ENCODE measurements at regions not wholly inside any gene's neighbourhood (a gene's known extent, or its start where the extent isn't known, plus 50 kb on each side); places are given as distances from the start of the nearest gene placed in this dataset.

DNA sequence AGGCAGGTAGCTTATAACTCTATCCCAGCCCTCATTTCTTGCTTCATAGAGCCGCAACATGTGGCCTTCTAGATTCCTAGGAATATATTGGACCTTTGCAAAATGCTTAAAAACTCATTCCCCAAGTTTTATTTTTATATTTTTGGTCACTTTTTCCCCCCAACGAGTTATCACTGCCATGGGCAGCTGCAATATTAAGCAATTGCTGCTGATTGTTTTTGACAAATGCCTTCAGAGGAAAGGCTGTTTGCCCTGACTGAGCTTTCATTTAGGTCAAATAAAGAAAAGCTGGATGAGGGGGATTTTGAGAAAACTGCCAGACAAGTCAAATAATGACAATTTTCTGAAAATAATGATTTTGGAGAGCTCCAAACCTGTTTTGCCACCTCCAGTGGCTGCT lies 976.9 kb upstream of the MBL2 start:
- no peak for DNase-seq (ENCODE audit: low spot score in 2 of 2)
- no peak for FAIRE-seq

DNA sequence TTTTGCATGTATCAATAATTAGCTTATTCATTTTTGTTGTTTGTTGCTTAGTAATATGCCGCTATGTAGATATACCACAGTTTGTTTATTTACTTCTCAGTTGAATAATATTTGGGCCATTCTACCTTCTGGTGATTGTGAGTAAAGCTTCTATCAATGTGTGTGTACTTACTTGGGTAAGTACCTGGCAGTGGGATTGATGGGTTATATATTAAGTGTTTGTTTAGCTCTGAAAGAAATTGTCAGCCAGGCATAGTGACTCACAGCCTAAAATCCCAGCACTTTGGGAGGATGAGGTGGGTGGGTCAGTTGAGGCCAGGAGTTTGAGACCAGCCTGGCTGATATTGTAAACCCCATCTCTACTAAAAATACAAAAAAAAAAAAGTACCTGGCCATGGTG lies 975.7 kb upstream of the MBL2 start:
- DNase-seq (ENCODE audit: low spot score in 2 of 2) (no peak), FAIRE-seq (no peak)

DNA sequence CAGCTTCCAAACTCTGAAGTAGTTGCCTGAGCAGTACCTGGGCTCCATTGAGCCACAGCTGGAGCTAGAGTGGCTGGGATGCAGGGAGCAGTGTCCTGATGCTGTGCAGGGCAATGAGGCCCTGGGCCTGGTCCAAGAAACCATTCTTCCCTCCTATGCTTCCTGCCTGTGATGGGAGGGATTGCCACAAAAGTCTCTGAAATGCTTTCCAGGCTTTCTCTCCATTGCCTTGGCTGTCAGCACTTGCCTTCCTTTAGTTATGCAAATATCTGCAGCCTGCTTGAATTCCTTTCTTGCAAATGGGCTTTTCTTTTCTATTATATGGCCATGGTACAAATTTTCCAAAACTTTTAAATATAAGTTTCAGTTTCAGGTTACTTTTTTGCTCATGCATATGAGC lies 972.2 kb upstream of the MBL2 start:
- FAIRE-seq = no peak

DNA sequence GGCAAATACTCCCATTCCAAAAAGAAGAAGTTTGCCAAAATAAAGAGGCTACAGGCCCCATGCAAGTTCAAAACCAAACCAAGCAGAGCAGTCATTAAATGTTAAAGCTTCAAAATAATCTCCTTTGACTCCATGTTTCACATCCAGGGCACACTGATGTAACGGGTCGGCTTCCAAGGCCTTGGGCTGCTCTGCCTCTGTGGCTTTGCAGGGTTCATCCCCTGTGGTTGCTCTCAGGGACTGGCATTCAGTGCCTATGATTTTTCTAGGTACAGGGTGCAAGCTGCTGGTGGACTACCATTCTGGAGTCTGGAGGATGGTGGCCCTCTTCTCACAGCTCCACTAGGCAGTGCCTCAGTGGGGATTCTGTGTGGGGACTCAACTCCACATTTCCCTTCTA lies 971.6 kb upstream of the MBL2 start:
- no peak for FAIRE-seq

More for the DNA sequence above, 972.2 kb upstream of the MBL2 start:
- DNase-seq (ENCODE audit: low spot score in 2 of 2) = no peak

DNA sequence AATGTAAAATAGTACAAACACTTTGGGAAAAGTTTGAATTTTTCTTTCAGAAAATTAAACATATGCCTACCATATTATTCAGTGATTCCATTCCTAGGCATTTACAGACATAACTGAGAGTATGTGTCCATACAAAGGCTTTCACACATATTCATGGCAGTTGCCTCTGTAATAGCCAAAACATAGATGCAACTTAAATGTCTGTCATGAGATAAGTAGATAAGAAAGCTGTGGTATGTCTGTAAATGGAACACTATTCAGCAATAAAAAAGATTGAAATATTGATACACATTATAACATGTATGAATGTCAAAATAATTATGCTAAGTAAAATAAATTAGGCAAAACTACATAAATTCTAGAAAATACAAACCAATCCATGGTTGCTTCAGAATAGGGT lies 964.5 kb upstream of the MBL2 start:
- FAIRE-seq (no peak), DNase-seq (ENCODE audit: low spot score in 2 of 2) (no peak)

More for the DNA sequence above, 971.6 kb upstream of the MBL2 start:
- DNase-seq (ENCODE audit: low spot score in 2 of 2) = no peak

DNA sequence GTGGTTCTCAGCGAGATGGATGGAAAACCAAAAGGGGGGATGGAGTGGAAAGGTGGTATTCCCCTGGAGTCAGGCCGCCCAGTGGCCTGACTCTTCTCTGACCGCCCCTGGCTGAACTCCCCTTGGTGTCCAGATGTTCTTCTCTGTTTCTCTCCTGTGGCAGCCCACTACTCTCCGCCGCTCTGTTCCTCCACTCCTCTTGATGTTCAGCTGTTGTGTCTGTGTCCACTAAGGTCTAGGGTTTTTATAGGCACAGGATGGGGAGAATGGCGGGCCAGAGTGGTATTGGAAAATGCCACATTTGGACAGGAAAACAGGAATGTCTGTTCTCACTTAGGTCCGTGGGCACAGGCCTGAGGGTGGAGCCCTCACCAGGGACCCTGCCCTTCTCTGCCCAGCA lies 954.3 kb upstream of the MBL2 start:
- DNase-seq (ENCODE audit: low spot score in 2 of 2) (no peak), FAIRE-seq (no peak)

DNA sequence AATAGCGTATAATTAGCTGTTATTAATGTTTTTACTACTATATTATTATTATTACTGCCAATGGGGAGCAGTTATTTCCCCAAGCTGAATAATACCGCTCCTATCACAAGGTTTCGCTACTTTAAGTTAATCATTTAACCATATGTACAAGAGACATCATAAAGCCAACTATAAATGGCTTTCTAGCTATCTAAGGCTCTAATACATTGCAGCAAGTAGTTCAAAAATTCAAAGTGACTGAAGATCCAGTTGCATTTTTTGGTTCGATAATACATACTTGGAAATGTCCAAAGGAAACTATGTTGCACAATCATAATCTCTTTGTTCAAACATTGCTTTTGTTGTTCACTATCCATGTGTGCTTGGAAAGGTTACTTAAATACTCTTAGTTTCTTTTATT lies 952.0 kb upstream of the MBL2 start:
- no peak for FAIRE-seq
- no peak for DNase-seq (ENCODE audit: low spot score in 2 of 2)

DNA sequence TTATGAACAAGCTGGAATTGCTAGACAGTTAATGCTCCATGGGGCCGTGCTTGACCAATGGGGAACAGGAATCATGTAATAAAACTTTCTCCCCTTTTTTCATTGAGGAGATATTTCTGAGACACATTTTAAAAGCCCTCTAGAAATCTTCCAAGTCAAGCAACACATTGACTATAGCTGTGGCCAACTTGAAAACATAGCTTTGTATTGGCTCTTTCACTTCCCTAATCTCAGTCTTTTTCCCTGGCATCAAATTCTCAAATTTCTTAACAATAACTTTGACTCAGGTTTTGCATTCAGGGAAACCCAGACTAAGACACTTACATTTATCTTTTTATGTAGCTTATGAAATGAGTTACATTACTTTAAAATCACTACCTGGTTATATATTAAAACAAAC lies 947.1 kb upstream of the MBL2 start:
- FAIRE-seq (no peak), DNase-seq (ENCODE audit: low spot score in 2 of 2) (no peak)

DNA sequence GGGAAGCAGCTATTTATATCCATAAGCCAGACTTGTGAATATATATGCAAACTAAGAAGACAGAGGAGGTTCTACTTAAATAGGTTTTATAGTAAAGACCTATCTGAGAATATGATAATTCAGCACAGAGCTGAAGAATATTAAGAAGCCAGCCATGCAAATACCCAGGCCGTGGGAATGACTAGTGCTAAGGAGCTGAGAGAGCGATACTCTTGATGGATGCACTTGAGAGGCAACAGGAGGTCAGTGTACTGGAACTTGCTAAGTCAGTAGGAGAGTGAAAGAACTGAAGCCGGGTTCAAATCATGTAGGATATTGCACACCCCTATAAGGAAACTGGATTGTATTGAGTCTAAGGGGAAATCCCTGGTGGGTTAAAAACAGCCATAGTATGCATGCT lies 943.6 kb upstream of the MBL2 start:
- no peak for FAIRE-seq
- no peak for DNase-seq (ENCODE audit: low spot score in 2 of 2)

DNA sequence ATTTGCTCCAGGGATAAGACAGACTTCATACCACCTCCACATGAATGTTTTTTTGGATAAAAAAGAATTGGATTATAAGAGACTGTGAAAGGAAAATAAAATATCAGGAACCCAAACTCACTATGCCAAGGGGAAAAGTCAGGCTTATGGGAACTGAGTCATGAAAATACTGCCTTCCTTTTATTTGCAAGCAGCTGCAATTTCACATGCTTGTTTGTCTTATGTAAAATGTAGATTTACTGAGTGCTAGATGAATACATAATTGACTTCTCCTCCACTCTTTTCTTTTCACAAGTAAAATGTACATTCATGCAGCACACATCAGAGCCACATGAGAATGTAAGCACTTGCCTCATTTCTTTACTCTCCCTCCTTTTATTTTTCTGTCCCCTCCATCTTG lies 940.8 kb upstream of the MBL2 start:
- no peak for DNase-seq (ENCODE audit: low spot score in 2 of 2)
- FAIRE-seq = no peak

DNA sequence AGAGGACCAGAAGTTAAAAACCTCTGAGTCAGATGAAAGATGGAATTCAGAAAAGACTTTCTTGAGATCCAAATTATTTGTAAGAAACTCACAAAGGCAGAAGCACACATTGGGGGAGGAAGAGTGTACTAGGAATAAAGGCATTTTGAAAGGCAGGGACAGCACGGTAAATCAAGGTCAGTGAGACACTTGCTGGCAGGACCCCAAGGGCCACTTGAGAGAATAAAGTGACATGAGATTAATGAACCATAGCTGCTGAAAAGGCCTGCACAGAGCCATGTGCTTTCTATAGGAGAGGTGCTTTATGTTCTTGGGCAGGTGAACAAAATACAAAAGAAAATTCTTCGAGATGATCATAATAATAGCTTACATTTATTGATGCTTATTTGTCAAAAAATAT lies 929.9 kb upstream of the MBL2 start:
- no peak for DNase-seq (ENCODE audit: low spot score in 2 of 2)
- FAIRE-seq = no peak

DNA sequence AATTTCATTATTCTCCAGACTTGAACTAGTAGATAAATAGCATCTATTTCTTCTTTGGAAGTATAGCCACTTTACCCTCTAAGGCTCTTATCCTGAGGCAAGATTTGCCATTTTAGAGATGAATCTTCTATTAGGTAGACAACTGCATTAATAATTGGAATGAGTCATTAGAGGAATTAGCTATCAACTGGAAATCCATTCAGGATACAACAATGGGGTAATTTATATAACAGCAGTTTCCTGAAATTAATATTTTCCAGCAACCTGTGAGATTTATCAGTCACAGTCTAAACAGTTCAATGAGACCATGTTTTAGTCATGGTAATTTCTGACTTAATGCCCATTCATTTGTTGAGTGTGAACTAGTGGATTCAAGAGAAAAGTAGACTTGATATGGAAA lies 928.6 kb upstream of the MBL2 start:
- no peak for DNase-seq (ENCODE audit: low spot score in 2 of 2)
- no peak for FAIRE-seq

DNA sequence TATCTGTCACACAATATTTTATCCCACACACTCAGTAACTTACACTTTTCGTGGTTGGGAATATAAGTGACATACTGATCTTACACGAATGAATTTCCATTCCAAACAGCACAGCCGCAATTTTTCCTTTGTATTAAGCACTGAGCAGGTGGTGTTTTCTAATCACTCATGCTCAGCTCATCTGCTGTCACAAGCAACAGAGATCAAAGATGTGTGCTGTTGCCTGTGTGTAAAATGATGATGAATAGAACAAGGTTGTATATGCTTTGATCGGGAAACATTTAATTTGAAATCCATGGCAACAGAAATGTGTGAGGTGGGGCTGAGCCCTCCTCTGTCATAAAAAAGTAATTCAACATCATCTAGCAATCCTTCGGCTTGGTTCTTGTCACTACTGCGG lies 927.7 kb upstream of the MBL2 start:
- DNase-seq (ENCODE audit: low spot score in 2 of 2) (no peak), FAIRE-seq (no peak)

DNA sequence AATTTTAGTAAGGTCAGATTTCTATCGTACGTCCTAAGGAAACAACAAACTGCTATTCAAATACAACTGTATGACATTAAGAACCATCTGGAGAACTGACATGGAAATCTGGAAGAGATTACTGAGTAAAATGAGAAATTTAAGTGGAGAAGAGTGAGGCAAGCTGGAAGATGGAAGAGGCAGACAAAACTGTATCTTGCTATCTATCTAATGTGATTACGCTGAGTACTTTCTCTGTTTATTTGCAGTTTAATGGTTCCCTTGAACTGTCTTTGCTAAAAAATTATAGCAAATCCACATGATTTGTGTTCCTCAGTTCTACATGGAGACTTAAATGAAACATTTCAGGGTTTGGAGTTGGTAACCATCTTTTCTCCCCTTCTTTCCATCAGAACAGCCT lies 927.1 kb upstream of the MBL2 start:
- no peak for DNase-seq (ENCODE audit: low spot score in 2 of 2)

DNA sequence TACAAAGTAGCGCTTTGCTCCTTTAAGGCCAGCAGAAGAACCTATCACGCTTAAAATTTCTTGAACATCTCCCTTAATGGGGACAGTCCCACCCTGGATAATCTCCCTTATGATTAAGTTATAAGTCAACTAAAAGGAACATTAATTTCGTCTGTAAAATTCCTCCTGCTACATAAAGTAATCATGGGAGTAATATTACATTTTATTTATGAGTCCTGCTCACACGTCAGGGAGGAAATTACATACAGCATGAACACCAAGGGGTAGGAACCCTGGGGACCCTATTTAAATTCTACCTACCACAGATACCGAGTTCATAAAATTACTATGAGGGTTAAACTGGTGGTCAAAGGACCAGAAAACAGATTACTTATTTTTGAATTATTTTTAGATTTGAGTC lies 926.6 kb upstream of the MBL2 start:
- FAIRE-seq (no peak), DNase-seq (ENCODE audit: low spot score in 2 of 2) (no peak)

More for the DNA sequence above, 927.1 kb upstream of the MBL2 start:
- FAIRE-seq = no peak

DNA sequence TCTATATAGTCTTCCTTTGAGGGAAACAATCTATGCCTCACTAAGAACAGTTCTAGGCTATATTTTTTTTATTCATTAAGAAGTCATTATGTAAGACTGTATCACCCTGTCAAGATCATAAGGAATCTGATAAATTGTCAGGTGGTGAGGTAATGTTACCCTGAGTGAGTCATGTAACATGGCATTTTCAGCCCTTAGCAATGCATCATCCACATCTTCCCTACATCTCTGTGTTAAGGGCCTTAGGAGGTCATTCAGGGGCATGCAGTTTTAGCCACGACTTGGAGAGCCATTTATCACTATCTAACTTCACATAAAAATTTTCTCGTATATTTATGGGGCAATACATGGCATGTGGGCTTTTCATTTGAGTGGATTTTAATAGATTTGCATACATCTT lies 924.5 kb upstream of the MBL2 start:
- no peak for DNase-seq (ENCODE audit: low spot score in 2 of 2)
- FAIRE-seq = no peak

DNA sequence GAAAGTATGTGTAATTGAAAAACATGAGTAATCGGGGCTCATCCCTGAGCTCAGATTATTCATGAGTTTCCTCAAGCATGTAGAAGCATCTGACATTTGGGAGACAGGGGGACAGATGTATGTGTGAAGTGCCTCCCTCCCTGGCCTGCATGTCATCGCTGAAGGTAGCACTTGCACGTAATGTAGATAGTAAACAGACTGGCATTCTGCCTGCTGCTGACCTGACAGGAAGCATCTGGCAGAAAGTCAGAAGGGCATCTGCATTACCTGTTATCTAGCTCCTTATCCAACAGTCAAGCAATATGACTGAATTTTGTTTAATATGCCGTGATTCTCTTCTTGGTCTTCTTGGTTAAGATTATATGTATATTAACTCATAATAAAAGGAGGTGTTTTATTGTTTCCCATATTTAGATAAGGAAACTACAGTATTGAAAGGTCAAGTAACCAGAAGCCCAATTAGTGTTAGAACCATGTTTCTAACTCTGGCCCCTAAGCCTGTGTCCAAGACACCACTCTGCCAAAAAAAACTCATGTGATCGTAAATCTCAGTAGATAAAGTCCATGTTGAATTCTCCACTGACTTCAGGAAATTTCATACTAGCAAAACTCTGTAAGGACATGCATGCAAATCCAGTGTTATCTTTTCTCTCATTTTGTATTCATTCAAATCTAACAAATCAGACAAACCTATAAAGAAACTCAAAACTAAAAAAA lies 918.1 kb upstream of the MBL2 start:
- no peak for FAIRE-seq
- no peak for DNase-seq (ENCODE audit: low spot score in 2 of 2)

DNA sequence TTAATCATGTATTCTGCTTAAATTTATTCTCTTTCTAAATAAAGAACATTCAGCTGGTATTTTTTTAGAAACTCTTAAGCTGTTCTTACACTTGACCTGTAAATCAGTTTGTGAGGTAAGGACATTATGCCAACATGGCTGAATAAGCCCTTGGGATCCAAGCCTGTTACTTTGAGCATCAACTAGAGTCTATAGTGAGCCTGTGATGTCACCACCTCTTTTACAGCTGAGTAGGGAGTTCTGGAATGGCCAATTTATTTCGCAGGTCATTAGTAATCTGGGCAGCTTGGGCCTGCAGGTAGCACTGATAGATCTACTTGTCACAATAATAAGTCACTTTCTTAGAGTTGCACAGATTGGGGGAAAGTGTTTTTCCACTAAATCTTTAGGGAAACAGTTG lies 915.2 kb upstream of the MBL2 start:
- FAIRE-seq = no peak

DNA sequence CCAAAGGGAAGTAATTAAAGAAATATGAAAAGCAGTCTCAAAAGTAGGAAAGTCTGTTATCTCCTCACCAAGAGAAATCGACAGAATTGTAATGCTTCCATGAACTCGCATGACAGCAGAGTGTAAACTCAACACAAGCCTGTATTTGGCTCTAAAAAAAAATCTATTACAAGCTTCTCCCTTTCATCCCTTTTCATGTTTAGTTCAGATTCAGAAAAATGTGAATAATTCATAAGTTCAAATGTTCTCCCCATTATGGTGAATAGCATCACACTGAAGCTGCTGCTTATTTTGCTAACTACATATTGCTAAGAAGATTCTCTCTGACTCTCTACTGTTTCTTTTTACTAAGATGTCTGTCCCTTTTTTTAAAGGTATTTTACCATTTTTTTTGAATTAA lies 910.3 kb upstream of the MBL2 start:
- no peak for DNase-seq (ENCODE audit: low spot score in 2 of 2)
- no peak for FAIRE-seq

More for the DNA sequence above, 915.2 kb upstream of the MBL2 start:
- DNase-seq (ENCODE audit: low spot score in 2 of 2) = no peak

DNA sequence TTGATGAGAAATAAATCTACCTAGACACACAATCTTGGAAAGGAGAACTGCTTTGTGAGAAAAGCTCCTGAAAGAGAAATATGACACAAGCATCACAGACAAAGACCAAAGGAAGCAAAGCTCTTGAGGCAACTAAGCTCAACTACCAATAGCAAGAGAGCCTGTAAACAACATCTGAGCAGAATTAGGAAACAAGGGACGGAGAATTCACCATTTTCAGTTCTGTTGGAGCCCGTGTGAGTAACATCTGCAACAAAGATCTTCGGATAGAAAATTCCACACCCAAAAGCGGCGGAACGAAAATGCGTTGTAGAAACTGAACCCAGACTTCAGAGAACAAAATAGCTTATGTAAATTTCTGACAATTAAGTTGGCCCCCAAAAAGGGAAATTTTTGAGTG lies 909.9 kb upstream of the MBL2 start:
- DNase-seq (ENCODE audit: low spot score in 2 of 2) (no peak), FAIRE-seq (no peak)

DNA sequence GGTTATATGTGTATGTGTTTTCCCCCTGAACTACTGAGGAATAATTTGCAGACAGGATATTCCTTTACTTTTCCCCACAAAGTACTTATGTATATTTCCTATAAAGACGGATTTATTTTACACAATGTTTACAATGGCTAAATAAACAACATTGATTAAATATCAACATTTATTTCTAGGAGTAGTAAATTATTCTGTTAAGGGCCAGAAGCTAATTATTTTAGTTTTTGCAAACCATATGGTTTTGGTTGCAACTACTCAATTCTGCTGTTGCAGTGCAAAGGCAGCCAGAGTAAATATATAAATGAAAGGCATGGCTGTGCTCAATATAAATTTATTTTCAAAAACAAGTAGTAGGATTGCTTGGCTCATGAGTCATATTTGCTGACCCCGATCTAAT lies 907.1 kb upstream of the MBL2 start:
- no peak for FAIRE-seq
- DNase-seq (ENCODE audit: low spot score in 2 of 2) = no peak

DNA sequence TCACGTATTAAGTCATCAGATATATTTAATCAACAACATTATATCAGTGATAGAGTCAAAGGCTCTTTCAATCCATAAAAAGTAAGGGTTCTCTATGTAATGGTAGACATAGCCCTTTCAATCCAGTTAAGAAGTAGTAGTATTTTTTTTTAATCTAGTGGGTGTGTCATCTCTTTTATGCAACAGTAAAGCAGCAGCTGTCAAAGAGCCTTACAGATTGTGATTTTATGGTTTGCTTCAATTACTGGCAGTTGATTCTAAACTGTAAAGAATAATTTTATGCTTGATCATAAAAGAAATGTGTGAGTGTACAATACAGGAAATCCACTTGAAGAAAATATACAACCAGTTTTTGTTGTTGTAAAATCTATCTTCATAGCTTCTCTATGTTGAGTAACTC lies 902.6 kb upstream of the MBL2 start:
- no peak for FAIRE-seq
- DNase-seq (ENCODE audit: low spot score in 2 of 2) = no peak

DNA sequence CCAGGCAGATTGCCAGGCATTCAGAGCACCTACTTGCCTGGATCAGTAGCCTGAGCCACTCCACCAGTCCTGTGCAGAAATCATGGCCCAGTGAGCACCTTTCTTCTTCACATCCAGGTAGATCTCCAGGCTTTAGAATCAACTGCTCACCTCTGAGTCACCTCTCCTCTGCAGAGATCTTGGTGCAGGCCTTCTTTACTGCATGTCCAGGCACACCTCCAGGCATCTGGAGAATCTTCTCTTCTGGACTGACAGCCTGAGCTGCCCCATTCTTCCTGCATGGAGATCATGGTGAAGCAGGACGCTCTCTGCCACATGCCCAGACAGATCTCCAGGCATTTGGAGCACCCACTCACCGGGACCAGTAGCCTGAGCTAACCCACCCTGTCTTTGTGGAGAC lies 894.5 kb upstream of the MBL2 start:
- FAIRE-seq = no peak

More for the DNA sequence above, 894.5 kb upstream of the MBL2 start:
- DNase-seq (ENCODE audit: low spot score in 2 of 2) = no peak

Measured in frontal cortex (tissue), 3 donors.